Keratinocyte (primary cell): ENCODE measurements at regions not wholly inside any gene's neighbourhood (a gene's known extent, or its start where the extent isn't known, plus 50 kb on each side); places are given as distances from the start of the nearest gene placed in this dataset.

Source experiments
- EZH2 ChIP-seq: IDR thresholded peaks from one replicate; pipeline ENCODE4 v1.6.1; 2012; ENCODE audit warnings: inconsistent platforms, mild to moderate bottlenecking, low read length, moderate library complexity
- TF ChIP-seq, protein P1 (sequence below), 3 experiments: IDR thresholded peaks in 1 of 3; conservative IDR thresholded peaks in 1 of 3; optimal IDR thresholded peaks in 1 of 3; 2 replicates in 2 of 3; 3 replicates in 1 of 3; pipeline versions ENCODE3 to v1.5.1; 2011; ENCODE audit warnings: low read length in 3 of 3, mild to moderate bottlenecking in 3 of 3, moderate library complexity in 2 of 3, control low read depth in 1 of 3, inconsistent platforms in 1 of 3; ENCODE audit not compliant: insufficient read depth in 2 of 3; ENCODE audit errors: extremely low read depth in 1 of 3

DNA sequence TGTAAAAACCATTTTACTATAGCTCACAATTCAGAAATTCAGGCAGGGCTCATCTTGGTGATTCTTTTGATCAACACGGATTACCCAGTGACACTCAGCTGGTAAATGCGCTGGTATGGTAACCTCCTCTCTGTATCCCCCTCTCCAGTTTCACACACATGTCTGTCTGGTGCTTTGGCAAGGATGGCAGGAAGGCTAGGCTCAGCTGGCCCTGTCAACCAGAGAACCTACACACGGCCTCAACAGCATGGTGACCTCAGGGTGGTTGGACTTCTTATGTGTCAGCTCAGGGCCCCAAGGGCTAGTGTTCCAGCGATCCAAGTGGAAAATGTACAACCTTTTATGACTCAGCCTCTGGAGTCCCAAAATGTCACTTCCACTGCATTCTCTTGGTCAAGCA lies 55.7 kb upstream of the EOLA2 start:
- TF ChIP-seq, protein P1, sequence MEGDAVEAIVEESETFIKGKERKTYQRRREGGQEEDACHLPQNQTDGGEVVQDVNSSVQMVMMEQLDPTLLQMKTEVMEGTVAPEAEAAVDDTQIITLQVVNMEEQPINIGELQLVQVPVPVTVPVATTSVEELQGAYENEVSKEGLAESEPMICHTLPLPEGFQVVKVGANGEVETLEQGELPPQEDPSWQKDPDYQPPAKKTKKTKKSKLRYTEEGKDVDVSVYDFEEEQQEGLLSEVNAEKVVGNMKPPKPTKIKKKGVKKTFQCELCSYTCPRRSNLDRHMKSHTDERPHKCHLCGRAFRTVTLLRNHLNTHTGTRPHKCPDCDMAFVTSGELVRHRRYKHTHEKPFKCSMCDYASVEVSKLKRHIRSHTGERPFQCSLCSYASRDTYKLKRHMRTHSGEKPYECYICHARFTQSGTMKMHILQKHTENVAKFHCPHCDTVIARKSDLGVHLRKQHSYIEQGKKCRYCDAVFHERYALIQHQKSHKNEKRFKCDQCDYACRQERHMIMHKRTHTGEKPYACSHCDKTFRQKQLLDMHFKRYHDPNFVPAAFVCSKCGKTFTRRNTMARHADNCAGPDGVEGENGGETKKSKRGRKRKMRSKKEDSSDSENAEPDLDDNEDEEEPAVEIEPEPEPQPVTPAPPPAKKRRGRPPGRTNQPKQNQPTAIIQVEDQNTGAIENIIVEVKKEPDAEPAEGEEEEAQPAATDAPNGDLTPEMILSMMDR (optimal IDR thresholded peaks at IDR 0.05 in 1 of 3, IDR thresholded peaks at IDR 0.05 in 1 of 3, conservative IDR thresholded peaks at IDR 0.05 in 1 of 3; ENCODE audit: extremely low read depth in 1 of 3, insufficient read depth in 2 of 3, low read length in 3 of 3), result no peak
- TF ChIP-seq EZH2, result no peak
